Panc1 (cell line): ENCODE measurements at regions not wholly inside any gene's neighbourhood (a gene's known extent, or its start where the extent isn't known, plus 50 kb on each side); places are given as distances from the start of the nearest gene placed in this dataset.

Experiments used
- POLR2AphosphoS5 ChIP-seq: IDR thresholded peaks from 2 replicates; pipeline ENCODE4 v1.6.1; 2012; ENCODE audit warnings: mild to moderate bottlenecking, low read depth, low read length, moderate library complexity
- REST ChIP-seq, 2 experiments: IDR thresholded peaks; 2 replicates each; pipeline ENCODE4 v1.6.1; 2011 to 2012; ENCODE audit warnings: low read depth in 2 of 2, control low read depth in 1 of 2, low read length in 1 of 2, mild to moderate bottlenecking in 1 of 2, moderate library complexity in 1 of 2; ENCODE audit not compliant: insufficient read depth in 1 of 2
- SIN3A ChIP-seq: IDR thresholded peaks from 2 replicates; pipeline ENCODE4 v1.6.1; 2012; ENCODE audit warnings: low read depth, mild to moderate bottlenecking, low read length, moderate library complexity, borderline replicate concordance; ENCODE audit not compliant: insufficient read depth
- TCF7L2 ChIP-seq: IDR thresholded peaks from 2 replicates; pipeline ENCODE4 v1.6.1; 2011; ENCODE audit warnings: mild to moderate bottlenecking, low read depth, low read length, inconsistent platforms
- TF ChIP-seq, protein P1 (sequence below): fragments of 450-650 bp; IDR thresholded peaks from 2 replicates; pipeline ENCODE4 v1.5.1; 2017; ENCODE audit warnings: mild to moderate bottlenecking

DNA sequence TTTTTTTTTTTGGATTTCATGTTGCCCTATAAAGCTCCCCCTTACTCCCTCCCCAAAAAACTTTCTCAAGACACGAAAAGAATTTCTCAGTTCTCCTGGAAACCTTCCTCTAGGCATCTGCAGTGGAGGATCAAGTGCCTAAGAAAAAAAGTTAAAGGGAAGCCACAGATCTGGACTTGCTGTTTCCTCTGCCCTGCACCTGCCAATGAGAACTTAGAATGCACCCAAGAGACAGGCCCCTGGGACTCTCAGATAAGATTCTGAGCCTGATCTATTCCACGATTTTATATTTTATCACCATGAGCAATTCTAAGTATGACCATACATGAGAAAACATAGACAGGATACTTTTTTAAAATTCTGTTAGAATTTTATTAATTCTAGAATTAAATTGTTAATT lies 728.9 kb downstream of the BCL11B start:
- TF ChIP-seq, protein P1, sequence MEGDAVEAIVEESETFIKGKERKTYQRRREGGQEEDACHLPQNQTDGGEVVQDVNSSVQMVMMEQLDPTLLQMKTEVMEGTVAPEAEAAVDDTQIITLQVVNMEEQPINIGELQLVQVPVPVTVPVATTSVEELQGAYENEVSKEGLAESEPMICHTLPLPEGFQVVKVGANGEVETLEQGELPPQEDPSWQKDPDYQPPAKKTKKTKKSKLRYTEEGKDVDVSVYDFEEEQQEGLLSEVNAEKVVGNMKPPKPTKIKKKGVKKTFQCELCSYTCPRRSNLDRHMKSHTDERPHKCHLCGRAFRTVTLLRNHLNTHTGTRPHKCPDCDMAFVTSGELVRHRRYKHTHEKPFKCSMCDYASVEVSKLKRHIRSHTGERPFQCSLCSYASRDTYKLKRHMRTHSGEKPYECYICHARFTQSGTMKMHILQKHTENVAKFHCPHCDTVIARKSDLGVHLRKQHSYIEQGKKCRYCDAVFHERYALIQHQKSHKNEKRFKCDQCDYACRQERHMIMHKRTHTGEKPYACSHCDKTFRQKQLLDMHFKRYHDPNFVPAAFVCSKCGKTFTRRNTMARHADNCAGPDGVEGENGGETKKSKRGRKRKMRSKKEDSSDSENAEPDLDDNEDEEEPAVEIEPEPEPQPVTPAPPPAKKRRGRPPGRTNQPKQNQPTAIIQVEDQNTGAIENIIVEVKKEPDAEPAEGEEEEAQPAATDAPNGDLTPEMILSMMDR: no peak
- TF ChIP-seq POLR2AphosphoS5: no peak
- TF ChIP-seq SIN3A: no peak
- no peak for TF ChIP-seq REST (IDR thresholded peaks at IDR 0.05; ENCODE audit: insufficient read depth in 1 of 2, low read depth in 2 of 2, low read length in 1 of 2)
- no peak for TF ChIP-seq TCF7L2
